GM18499 (cell line): ENCODE measurements at regions not wholly inside any gene's neighbourhood (a gene's known extent, or its start where the extent isn't known, plus 50 kb on each side); places are given as distances from the start of the nearest gene placed in this dataset.

Experiments
- ATAC-seq: cut with Tn5 transposase; IDR thresholded peaks from one replicate; pipeline ENCODE4 v1.9.1; 2021; ENCODE audit warnings: moderate number of reproducible peaks; ENCODE audit not compliant: insufficient read depth, unreplicated experiment

- ATAC-seq = no peak
Measured at GRCh38 chr6:105748737-105749161, 337.4 kb upstream of the PRDM1 start.

GRCh38 chr6:105747823-105748405, 338.2 kb upstream of the PRDM1 start:
- ATAC-seq = no peak

- no peak for ATAC-seq
Measured at GRCh38 chr6:105746509-105746908, 339.6 kb upstream of the PRDM1 start.

- ATAC-seq = no peak
Measured at GRCh38 chr6:105746130-105746505, 340.0 kb upstream of the PRDM1 start.

- ATAC-seq = no peak
Measured at GRCh38 chr6:105745464-105746129, 340.5 kb upstream of the PRDM1 start.

- no peak for ATAC-seq
Measured at GRCh38 chr6:105744815-105745214, 341.3 kb upstream of the PRDM1 start.

GRCh38 chr6:105740946-105741645, 338.2 kb upstream of the PREP start:
- ATAC-seq = no peak

- no peak for ATAC-seq
Measured at GRCh38 chr6:105739764-105740163, 336.9 kb upstream of the PREP start.

- no peak for ATAC-seq
Measured at GRCh38 chr6:105733556-105734162, 330.8 kb upstream of the PREP start.

- no peak for ATAC-seq
Measured at GRCh38 chr6:105728995-105729394, 326.1 kb upstream of the PREP start.

- no peak for ATAC-seq
Measured at GRCh38 chr6:105726902-105727655, 324.2 kb upstream of the PREP start.

GRCh38 chr6:105714846-105715245, 312.0 kb upstream of the PREP start:
- ATAC-seq = no peak

- no peak for ATAC-seq
Measured at GRCh38 chr6:105713474-105714118, 310.7 kb upstream of the PREP start.

GRCh38 chr6:105711216-105711615, 308.3 kb upstream of the PREP start:
- ATAC-seq = no peak

- no peak for ATAC-seq
Measured at GRCh38 chr6:105705608-105706007, 302.7 kb upstream of the PREP start.

GRCh38 chr6:105695461-105695860, 292.6 kb upstream of the PREP start:
- ATAC-seq = no peak

GRCh38 chr6:105692613-105693215, 289.8 kb upstream of the PREP start:
- no peak for ATAC-seq

- no peak for ATAC-seq
Measured at GRCh38 chr6:105691971-105692370, 289.1 kb upstream of the PREP start.

- ATAC-seq = no peak
Measured at GRCh38 chr6:105691081-105691480, 288.2 kb upstream of the PREP start.

- ATAC-seq = no peak
Measured at GRCh38 chr6:105688573-105688972, 285.7 kb upstream of the PREP start.
